Left kidney (tissue), 1 donor: ENCODE measurements at regions not wholly inside any gene's neighbourhood (a gene's known extent, or its start where the extent isn't known, plus 50 kb on each side); places are given as distances from the start of the nearest gene placed in this dataset.

ENCODE experiments used
- DNase-seq: peaks from one replicate; pipeline ENCODE4 v3.0.0-alpha.2; 2013

GRCh38 chr2:12027136-12027535, 280.7 kb downstream of the LPIN1 start:
- no peak for DNase-seq

GRCh38 chr2:12031866-12032265, 285.4 kb downstream of the LPIN1 start:
- DNase-seq, result no peak

- no peak for DNase-seq
Observed at GRCh38 chr2:12032398-12032797, 286.0 kb downstream of the LPIN1 start.

- no peak for DNase-seq
Observed at GRCh38 chr2:12032975-12033374, 286.5 kb downstream of the LPIN1 start.

GRCh38 chr2:12033494-12033893, 287.1 kb downstream of the LPIN1 start:
- no peak for DNase-seq

GRCh38 chr2:12034382-12034781, 287.9 kb downstream of the LPIN1 start:
- no peak for DNase-seq

- no peak for DNase-seq
Observed at GRCh38 chr2:12035029-12035720, 288.7 kb downstream of the LPIN1 start.

- DNase-seq, result no peak
Observed at GRCh38 chr2:12035956-12036639, 289.7 kb downstream of the LPIN1 start.

- no peak for DNase-seq
Observed at GRCh38 chr2:12036640-12036983, 290.2 kb downstream of the LPIN1 start.

GRCh38 chr2:12037301-12037700, 290.9 kb downstream of the LPIN1 start:
- DNase-seq, result no peak

- no peak for DNase-seq
Observed at GRCh38 chr2:12041236-12041635, 294.8 kb downstream of the LPIN1 start.

- no peak for DNase-seq
Observed at GRCh38 chr2:12043131-12043530, 296.7 kb downstream of the LPIN1 start.

- DNase-seq, result no peak
Observed at GRCh38 chr2:12044857-12045256, 298.4 kb downstream of the LPIN1 start.

- no peak for DNase-seq
Observed at GRCh38 chr2:12045864-12046291, 299.4 kb downstream of the LPIN1 start.

- DNase-seq, result no peak
Observed at GRCh38 chr2:12046641-12047040, 300.2 kb downstream of the LPIN1 start.

- no peak for DNase-seq
Observed at GRCh38 chr2:12047761-12048160, 301.3 kb downstream of the LPIN1 start.

- DNase-seq, result no peak
Observed at GRCh38 chr2:12048550-12048949, 302.1 kb downstream of the LPIN1 start.

GRCh38 chr2:12050396-12050795, 304.0 kb downstream of the LPIN1 start:
- DNase-seq, result no peak

- DNase-seq, result no peak
Observed at GRCh38 chr2:12051831-12052230, 305.4 kb downstream of the LPIN1 start.

- no peak for DNase-seq
Observed at GRCh38 chr2:12052796-12053195, 306.4 kb downstream of the LPIN1 start.

- DNase-seq, result no peak
Observed at GRCh38 chr2:12054956-12055618, 308.7 kb downstream of the LPIN1 start.

- DNase-seq, result no peak
Observed at GRCh38 chr2:12057436-12058166, 311.2 kb downstream of the LPIN1 start.
